ENCODE measurements at regions not wholly inside any gene's neighbourhood (a gene's known extent, or its start where the extent isn't known, plus 50 kb on each side); places are given as distances from the start of the nearest gene placed in this dataset.

GRCh38 chrX:78452356-78452755 is 124.9 kb upstream of the CYSLTR1 start:
- ATAC-seq (no peak), DNase-seq (ENCODE audit: low read depth, low spot score) (no peak)
- BruUV-seq (replicated peaks) = no TSS peak
- in situ Hi-C loops (cut with HindIII; ENCODE audit: low pct_unique_long_range_greater_than_20kb, low sequenced_read_pairs) (no loop called here), intact Hi-C loops (cut with micrococcal nuclease; ENCODE audit: unreplicated experiment) (no loop called here)
- Histone ChIP-seq H3K4me1 (ENCODE audit: control insufficient read depth, insufficient read depth, low read length) (no peaks in the 10 kb centered on the region), H3K4me3 (ENCODE audit: low read depth in 2 of 2, low read length in 2 of 2) (no peak overlapping the region), H3K27me3 (ENCODE audit: control insufficient read depth, insufficient read depth, low read length) (no peaks in the 10 kb centered on the region), H3K36me3 (ENCODE audit: control insufficient read depth, insufficient read depth, low read length) (no peaks in the 10 kb centered on the region), H3K9me3 (ENCODE audit: control insufficient read depth, insufficient read depth, low read depth, low read length) (no peaks in the 10 kb centered on the region), H3K27ac (ENCODE audit: low read length) (no peak overlapping the region)
- POLR2A ChIA-PET = no interaction called here
- no peak for TF ChIP-seq POLR2AphosphoS5 (IDR thresholded peaks at IDR 0.05; ENCODE audit: low read depth, low read length)
- CTCF ChIA-PET = no interaction called here

GRCh38 chrX:78437621-78438020 is 110.2 kb upstream of the CYSLTR1 start:
- Histone ChIP-seq H3K4me3 (ENCODE audit: low read depth in 2 of 2, low read length in 2 of 2) (no peak overlapping the region), H3K4me1 (ENCODE audit: control insufficient read depth, insufficient read depth, low read length) (no peaks in the 10 kb centered on the region), H3K36me3 (ENCODE audit: control insufficient read depth, insufficient read depth, low read length) (no peaks in the 10 kb centered on the region), H3K9me3 (ENCODE audit: control insufficient read depth, insufficient read depth, low read depth, low read length) (no peaks in the 10 kb centered on the region), H3K27ac (ENCODE audit: low read length) (no peak overlapping the region), H3K27me3 (ENCODE audit: control insufficient read depth, insufficient read depth, low read length) (no peaks in the 10 kb centered on the region)
- in situ Hi-C loops (cut with HindIII; ENCODE audit: low pct_unique_long_range_greater_than_20kb, low sequenced_read_pairs) = no loop called here
- TF ChIP-seq SIN3A (IDR thresholded peaks at IDR 0.05; ENCODE audit: borderline replicate concordance, insufficient read depth, low read depth, low read length) (no peak), CTCF (IDR thresholded peaks at IDR 0.05) (no peak), POLR2AphosphoS5 (IDR thresholded peaks at IDR 0.05; ENCODE audit: low read depth, low read length) (no peak), REST (IDR thresholded peaks at IDR 0.05; ENCODE audit: insufficient read depth in 1 of 2, low read depth in 2 of 2, low read length in 1 of 2) (no peak), TCF7L2 (IDR thresholded peaks at IDR 0.05; ENCODE audit: low read depth, low read length) (no peak)
- no peak for DNase-seq (ENCODE audit: low read depth, low spot score)
- POLR2A ChIA-PET = no interaction called here
- intact Hi-C loops (cut with micrococcal nuclease; ENCODE audit: unreplicated experiment) = no loop called here
- CTCF ChIA-PET = no interaction called here
- BruUV-seq (replicated peaks) = no TSS peak
- no peak for ATAC-seq

GRCh38 chrX:78429172-78429571 is 101.8 kb upstream of the CYSLTR1 start:
- Histone ChIP-seq H3K4me3 (ENCODE audit: low read depth in 2 of 2, low read length in 2 of 2) (no peak overlapping the region), H3K36me3 (ENCODE audit: control insufficient read depth, insufficient read depth, low read length) (no peaks in the 10 kb centered on the region), H3K27ac (ENCODE audit: low read length) (no peak overlapping the region), H3K4me1 (ENCODE audit: control insufficient read depth, insufficient read depth, low read length) (no peaks in the 10 kb centered on the region), H3K9me3 (ENCODE audit: control insufficient read depth, insufficient read depth, low read depth, low read length) (no peaks in the 10 kb centered on the region), H3K27me3 (ENCODE audit: control insufficient read depth, insufficient read depth, low read length) (no peaks in the 10 kb centered on the region)
- no peak for TF ChIP-seq CTCF (IDR thresholded peaks at IDR 0.05)
- TF ChIP-seq REST (IDR thresholded peaks at IDR 0.05; ENCODE audit: insufficient read depth in 1 of 2, low read depth in 2 of 2, low read length in 1 of 2) = no peak
- TF ChIP-seq POLR2AphosphoS5 (IDR thresholded peaks at IDR 0.05; ENCODE audit: low read depth, low read length) = no peak
- no peak for TF ChIP-seq SIN3A (IDR thresholded peaks at IDR 0.05; ENCODE audit: borderline replicate concordance, insufficient read depth, low read depth, low read length)
- TF ChIP-seq TCF7L2 (IDR thresholded peaks at IDR 0.05; ENCODE audit: low read depth, low read length) = no peak
- POLR2A ChIA-PET = no interaction called here
- ATAC-seq (no peak), DNase-seq (ENCODE audit: low read depth, low spot score) (no peak)
- intact Hi-C loops (cut with micrococcal nuclease; ENCODE audit: unreplicated experiment) = no loop called here
- CTCF ChIA-PET = no interaction called here
- in situ Hi-C loops (cut with HindIII; ENCODE audit: low pct_unique_long_range_greater_than_20kb, low sequenced_read_pairs) = no loop called here
- no TSS peak for BruUV-seq (replicated peaks)
